Smooth muscle cell (in vitro differentiated cells): ENCODE measurements at regions not wholly inside any gene's neighbourhood (a gene's known extent, or its start where the extent isn't known, plus 50 kb on each side); places are given as distances from the start of the nearest gene placed in this dataset.

ENCODE experiments used
- DNase-seq: peaks from one replicate; lab custom pipeline; 2025; ENCODE audit not compliant: unreplicated experiment; lab: John Stamatoyannopoulos, UW
- H2AFZ ChIP-seq: fragments of 200-600 bp; sonication (generic); 2 replicates; pipeline ENCODE4 v1.6.0; 2016; ENCODE audit warnings: antibody characterized with exemption, low read depth, mild to moderate bottlenecking
- H3F3A ChIP-seq: fragments of 200-600 bp; sonication (generic); 2 replicates; pipeline ENCODE4 v1.6.0; 2017; ENCODE audit warnings: antibody characterized with exemption, low read depth
- H3K27ac ChIP-seq: fragments of 200-600 bp; sonication (generic); 2 replicates; pipeline ENCODE4 v1.5.1; 2016; ENCODE audit warnings: low read depth, mild to moderate bottlenecking
- H3K27me3 ChIP-seq: fragments of 200-600 bp; sonication (generic); 2 replicates; pipeline ENCODE4 v1.6.1; 2016; ENCODE audit warnings: low read depth, mild to moderate bottlenecking
- H3K36me3 ChIP-seq: fragments of 200-600 bp; sonication (generic); 2 replicates; pipeline ENCODE4 v1.5.1; 2016; ENCODE audit warnings: low read depth
- H3K4me1 ChIP-seq: fragments of 200-600 bp; sonication (generic); 2 replicates; pipeline ENCODE4 v1.5.1; 2016; ENCODE audit warnings: low read depth
- H3K4me2 ChIP-seq: fragments of 200-600 bp; sonication (generic); 2 replicates; pipeline ENCODE4 v1.6.0; 2016; ENCODE audit warnings: mild to moderate bottlenecking
- H3K4me3 ChIP-seq: fragments of 200-600 bp; sonication (generic); 2 replicates; pipeline ENCODE4 v1.5.1; 2016; ENCODE audit warnings: mild to moderate bottlenecking
- H3K79me2 ChIP-seq: fragments of 200-600 bp; sonication (generic); 2 replicates; pipeline ENCODE4 v1.6.0; 2016; ENCODE audit warnings: low read depth, mild to moderate bottlenecking
- H3K9ac ChIP-seq: fragments of 200-600 bp; sonication (generic); 2 replicates; pipeline ENCODE4 v1.6.0; 2016; ENCODE audit warnings: low read depth
- H3K9me3 ChIP-seq: fragments of 200-600 bp; sonication (generic); replicated peaks from 2 replicates; pipeline ENCODE4 v1.5.1; 2016; ENCODE audit warnings: low read depth
- H4K20me1 ChIP-seq: fragments of 200-600 bp; sonication (generic); 2 replicates; pipeline ENCODE4 v1.6.0; 2016; ENCODE audit warnings: low read depth
- CTCF ChIP-seq: fragments of 200-600 bp; sonication (generic); IDR thresholded peaks from 2 replicates; pipeline ENCODE4 v1.5.1; 2017; ENCODE audit warnings: borderline replicate concordance, mild to moderate bottlenecking, antibody characterized with exemption; ENCODE audit not compliant: insufficient read depth, poor library complexity, severe bottlenecking
- WGBS: methylation state at CpG from one replicate; pipeline ENCODE4 v1.1.7; 2016; ENCODE audit warnings: low lambda C conversion rate; 5-methylcytosine and 5-hydroxymethylcytosine counted together

- 83% methylated on average over 2 of the region's 2 CpGs for WGBS
- Histone ChIP-seq H3K36me3 (no peaks in the 10 kb centered on the region), H3K4me3 (no peak overlapping the region), H3K4me1 (no peaks in the 10 kb centered on the region), H3K27me3 (no peaks in the 10 kb centered on the region), H3K9me3 (no peaks in the 10 kb centered on the region), H3K79me2 (no peaks in the 10 kb centered on the region), H2AFZ (no peak overlapping the region), H4K20me1 (no peaks in the 10 kb centered on the region), H3F3A (no peaks in the 10 kb centered on the region), H3K9ac (no peak overlapping the region), H3K4me2 (no peak overlapping the region), H3K27ac (no peak overlapping the region)
- no peak for DNase-seq
- TF ChIP-seq CTCF = no peak
Observed at GRCh38 chr5:175032013-175032412, 307.6 kb downstream of the MSX2 start.

GRCh38 chr5:175027390-175027789, 303.0 kb downstream of the MSX2 start:
- no peaks in the 10 kb centered on the region for H3K4me1 ChIP-seq
- H3K27me3 ChIP-seq = no peaks in the 10 kb centered on the region
- no peak overlapping the region for H2AFZ ChIP-seq
- no peak overlapping the region for H3K4me3 ChIP-seq
- no peaks in the 10 kb centered on the region for H3K36me3 ChIP-seq
- H3F3A ChIP-seq = no peaks in the 10 kb centered on the region
- H4K20me1 ChIP-seq = no peaks in the 10 kb centered on the region
- no peaks in the 10 kb centered on the region for H3K9me3 ChIP-seq
- H3K79me2 ChIP-seq = no peaks in the 10 kb centered on the region
- no peak overlapping the region for H3K9ac ChIP-seq
- no peak overlapping the region for H3K4me2 ChIP-seq
- TF ChIP-seq CTCF = no peak
- no peak overlapping the region for H3K27ac ChIP-seq
- no peak for DNase-seq
- 86% methylated on average over 3 of the region's 3 CpGs for WGBS

GRCh38 chr5:175025077-175025476, 300.7 kb downstream of the MSX2 start:
- Histone ChIP-seq H3K4me2 (no peak overlapping the region), H3K9ac (no peak overlapping the region), H3K4me1 (no peaks in the 10 kb centered on the region), H2AFZ (no peak overlapping the region), H3F3A (no peaks in the 10 kb centered on the region), H4K20me1 (no peaks in the 10 kb centered on the region), H3K36me3 (no peaks in the 10 kb centered on the region), H3K79me2 (no peaks in the 10 kb centered on the region), H3K9me3 (no peaks in the 10 kb centered on the region), H3K27me3 (no peaks in the 10 kb centered on the region), H3K4me3 (no peak overlapping the region), H3K27ac (no peak overlapping the region)
- DNase-seq = no peak
- WGBS = 83% methylated on average over 4 of the region's 4 CpGs
- no peak for TF ChIP-seq CTCF

GRCh38 chr5:175021841-175022625, 297.7 kb downstream of the MSX2 start:
- Histone ChIP-seq H3F3A (no peaks in the 10 kb centered on the region), H3K9me3 (no peaks in the 10 kb centered on the region), H3K27ac (no peak overlapping the region), H2AFZ (no peak overlapping the region), H3K27me3 (no peaks in the 10 kb centered on the region), H3K4me3 (no peak overlapping the region), H3K79me2 (no peaks in the 10 kb centered on the region), H3K36me3 (no peaks in the 10 kb centered on the region), H3K4me2 (no peak overlapping the region), H3K4me1 (no peaks in the 10 kb centered on the region), H3K9ac (no peak overlapping the region), H4K20me1 (no peaks in the 10 kb centered on the region)
- WGBS = 46% methylated on average over 8 of the region's 8 CpGs
- TF ChIP-seq CTCF = no peak
- no peak for DNase-seq
